BJ (cell line): ENCODE measurements at regions not wholly inside any gene's neighbourhood (a gene's known extent, or its start where the extent isn't known, plus 50 kb on each side); places are given as distances from the start of the nearest gene placed in this dataset.

Source experiments
- CTCF ChIA-PET: fragments of 350-600 bp; formaldehyde crosslinking; extraction: SDS; loops from one replicate; lab custom pipeline; 2021; ENCODE audit warnings: antibody characterized with exemption, inconsistent platforms; lab: Yijun Ruan, JAX
- POLR2A ChIA-PET: fragments of 300-600 bp; sonication (Branson Sonifier 250); formaldehyde crosslinking; extraction: SDS; loops from one replicate; lab custom pipeline; 2021; ENCODE audit warnings: antibody characterized with exemption; lab: Charles Lee
- DNase-seq: peaks from one replicate; pipeline ENCODE4 v3.0.0-alpha.2; 2011; ENCODE audit warnings: low read depth
- H3K27me3 ChIP-seq: 2 replicates; pipeline ENCODE4 v1.6.0; 2011; ENCODE audit warnings: low read length; ENCODE audit not compliant: control insufficient read depth, insufficient read depth
- H3K36me3 ChIP-seq: 2 replicates; pipeline ENCODE4 v1.5.1; 2011; ENCODE audit warnings: low read length; ENCODE audit not compliant: control insufficient read depth, insufficient read depth
- H3K4me3 ChIP-seq: 2 replicates; pipeline ENCODE4 v1.5.1; 2011; ENCODE audit warnings: low read depth, mild to moderate bottlenecking, control low read depth, low read length
- TF ChIP-seq, protein P1 (sequence below): IDR thresholded peaks from 2 replicates; pipeline ENCODE4 v1.5.1; 2011; ENCODE audit warnings: low read depth, mild to moderate bottlenecking, control low read depth, inconsistent platforms, low read length, moderate library complexity; ENCODE audit not compliant: insufficient read depth

DNA sequence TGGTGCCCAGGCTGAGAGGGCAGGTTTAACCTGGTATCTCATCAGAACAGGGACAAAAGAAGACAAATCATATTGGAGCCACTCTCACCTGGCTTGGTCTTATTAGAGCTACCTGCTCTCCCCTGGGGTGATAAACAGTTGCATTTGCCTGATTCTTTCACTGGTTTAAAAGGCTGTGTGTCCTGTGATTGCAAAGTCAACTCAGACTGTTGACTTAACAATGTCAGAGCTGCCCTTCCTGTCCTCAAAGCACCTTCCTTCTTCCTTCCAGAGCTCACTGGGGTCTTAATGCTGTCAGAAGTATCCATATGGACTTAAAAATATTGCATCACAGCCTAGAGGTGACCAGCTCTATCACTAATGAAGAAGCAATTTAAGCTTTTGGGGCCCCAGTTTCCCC, 50.5 kb upstream of the MINAR1 start:
- no peak overlapping the region for H3K4me3 ChIP-seq
- H3K27me3 ChIP-seq = no peaks in the 10 kb centered on the region
- TF ChIP-seq, protein P1, sequence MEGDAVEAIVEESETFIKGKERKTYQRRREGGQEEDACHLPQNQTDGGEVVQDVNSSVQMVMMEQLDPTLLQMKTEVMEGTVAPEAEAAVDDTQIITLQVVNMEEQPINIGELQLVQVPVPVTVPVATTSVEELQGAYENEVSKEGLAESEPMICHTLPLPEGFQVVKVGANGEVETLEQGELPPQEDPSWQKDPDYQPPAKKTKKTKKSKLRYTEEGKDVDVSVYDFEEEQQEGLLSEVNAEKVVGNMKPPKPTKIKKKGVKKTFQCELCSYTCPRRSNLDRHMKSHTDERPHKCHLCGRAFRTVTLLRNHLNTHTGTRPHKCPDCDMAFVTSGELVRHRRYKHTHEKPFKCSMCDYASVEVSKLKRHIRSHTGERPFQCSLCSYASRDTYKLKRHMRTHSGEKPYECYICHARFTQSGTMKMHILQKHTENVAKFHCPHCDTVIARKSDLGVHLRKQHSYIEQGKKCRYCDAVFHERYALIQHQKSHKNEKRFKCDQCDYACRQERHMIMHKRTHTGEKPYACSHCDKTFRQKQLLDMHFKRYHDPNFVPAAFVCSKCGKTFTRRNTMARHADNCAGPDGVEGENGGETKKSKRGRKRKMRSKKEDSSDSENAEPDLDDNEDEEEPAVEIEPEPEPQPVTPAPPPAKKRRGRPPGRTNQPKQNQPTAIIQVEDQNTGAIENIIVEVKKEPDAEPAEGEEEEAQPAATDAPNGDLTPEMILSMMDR = no peak
- DNase-seq = no peak
- H3K36me3 ChIP-seq = no peaks in the 10 kb centered on the region; the same call in 1 of the 2 replicates
- CTCF ChIA-PET = interaction anchor here (0.7 to 8.9 kb wide), 36 partner anchors 9 to 789 kb away, joined by 3 to 244 read pairs (median 4); partner anchors contain the start of gene MINAR1
- POLR2A ChIA-PET = interaction anchor here (0.6 kb wide), 2 partner anchors 42 to 333 kb away, joined by 3 to 15 read pairs; no protein-coding TSS in a partner anchor
